Gastroesophageal sphincter (tissue), 3 donors: ENCODE measurements at regions not wholly inside any gene's neighbourhood (a gene's known extent, or its start where the extent isn't known, plus 50 kb on each side); places are given as distances from the start of the nearest gene placed in this dataset.

Experiments used
- CTCF ChIP-seq, 4 experiments: fragments of 200-600 bp in 2 of 4; fragments of 450-650 bp in 2 of 4; sonication (generic) in 1 of 4; IDR thresholded peaks; one replicate each; pipeline ENCODE4 v1.5.1; 2017 to 2019; ENCODE audit warnings: antibody characterized with exemption in 4 of 4, mild to moderate bottlenecking in 2 of 4, moderate library complexity in 2 of 4
- EP300 ChIP-seq: sonication (generic); formaldehyde crosslinking; IDR thresholded peaks from one replicate; pipeline ENCODE4 v1.6.1; 2017; ENCODE audit warnings: antibody characterized with exemption, mild to moderate bottlenecking
- POLR2A ChIP-seq, 2 donors: fragments of 450-650 bp; IDR thresholded peaks; one replicate each; pipeline ENCODE4 v1.6.1; 2017; ENCODE audit warnings: antibody characterized with exemption in 2 of 2, mild to moderate bottlenecking in 2 of 2, moderate library complexity in 1 of 2
- POLR2AphosphoS5 ChIP-seq: sonication (generic); formaldehyde crosslinking; IDR thresholded peaks from one replicate; pipeline ENCODE4 v1.6.1; 2017; ENCODE audit warnings: antibody characterized with exemption

- TF ChIP-seq POLR2A (IDR thresholded peaks at IDR 0.05) (no peak), CTCF (IDR thresholded peaks at IDR 0.05) (no peak), POLR2AphosphoS5 (no peak), EP300 (no peak)
These were observed 397.5 kb downstream of the TMEM167A start for GRCh38 chr5:82679660-82680059.
